WTC11 (cell line): ENCODE measurements at regions not wholly inside any gene's neighbourhood (a gene's known extent, or its start where the extent isn't known, plus 50 kb on each side); places are given as distances from the start of the nearest gene placed in this dataset.

Source experiments
- ATAC-seq: fragments of 200-7000 bp; cut with Tn5 transposase; 2 replicates; pipeline ENCODE4 v1.10.0; 2021; ENCODE audit warnings: mild to moderate bottlenecking, moderate library complexity
- CTCF ChIA-PET: fragments of 300-600 bp; sonication (Branson Sonifier 250); formaldehyde crosslinking; loops from one replicate; lab custom pipeline; 2021; ENCODE audit warnings: antibody characterized with exemption; lab: Charles Lee
- POLR2A ChIA-PET: fragments of 350-600 bp; sonication (Branson Sonifier 250); formaldehyde crosslinking; loops from one replicate; lab custom pipeline; 2021; ENCODE audit warnings: antibody characterized with exemption; lab: Charles Lee
- DNase-seq: peaks from one replicate; pipeline ENCODE4 v3.0.0; 2021; ENCODE audit warnings: low spot score
- H3K27ac Mint-ChIP-seq: 2 replicates; pipeline ENCODE4 v1.8.0; 2021; ENCODE audit warnings: mixed read lengths
- H3K27me3 Mint-ChIP-seq: 2 replicates; pipeline ENCODE4 v1.8.0; 2021; ENCODE audit warnings: low read depth, mild to moderate bottlenecking, moderate library complexity, mixed read lengths
- H3K36me3 Mint-ChIP-seq: 2 replicates; pipeline ENCODE4 v1.8.0; 2021; ENCODE audit warnings: mixed read lengths
- H3K4me1 Mint-ChIP-seq: 2 replicates; pipeline ENCODE4 v1.8.0; 2022; ENCODE audit warnings: mixed read lengths
- H3K4me3 Mint-ChIP-seq: 2 replicates; pipeline ENCODE4 v1.8.0; 2021; ENCODE audit warnings: mild to moderate bottlenecking, moderate library complexity, mixed read lengths
- H3K9me3 Mint-ChIP-seq: 2 replicates; pipeline ENCODE4 v1.8.0; 2021; ENCODE audit warnings: mixed read lengths
- ATF2 ChIP-seq: sonication (generic); formaldehyde crosslinking; IDR thresholded peaks from 2 replicates; pipeline ENCODE4 v1.8.1; 2022; ENCODE audit warnings: low read depth, missing genetic modification reagents, borderline replicate concordance
- ATF3 ChIP-seq: sonication (generic); formaldehyde crosslinking; conservative IDR thresholded peaks from 2 replicates; pipeline ENCODE4 v1.8.1; 2022; ENCODE audit warnings: mild to moderate bottlenecking, missing genetic modification reagents
- CBFB ChIP-seq: sonication (generic); formaldehyde crosslinking; IDR thresholded peaks from 2 replicates; pipeline ENCODE4 v1.8.1; 2022; ENCODE audit warnings: mild to moderate bottlenecking, low read depth, missing genetic modification reagents
- E2F1 ChIP-seq: sonication (generic); formaldehyde crosslinking; IDR thresholded peaks from 2 replicates; pipeline ENCODE4 v1.8.0; 2022; ENCODE audit warnings: mild to moderate bottlenecking, missing genetic modification reagents
- ERG ChIP-seq: fragments of 250-450 bp; sonication (Bioruptor Pico); IDR thresholded peaks from 2 replicates; pipeline ENCODE4 v1.8.0; 2021; ENCODE audit warnings: mild to moderate bottlenecking
- FOXP1 ChIP-seq: sonication (generic); formaldehyde crosslinking; IDR thresholded peaks from 2 replicates; pipeline ENCODE4 v1.8.0; 2022; ENCODE audit warnings: missing genetic modification reagents, mild to moderate bottlenecking, moderate library complexity, borderline replicate concordance
- FOXP4 ChIP-seq: sonication (generic); formaldehyde crosslinking; IDR thresholded peaks from 2 replicates; pipeline ENCODE4 v1.8.0; 2022; ENCODE audit warnings: mild to moderate bottlenecking, missing genetic modification reagents
- HMGXB4 ChIP-seq: sonication (generic); formaldehyde crosslinking; IDR thresholded peaks from 2 replicates; pipeline ENCODE4 v1.8.1; 2023; ENCODE audit warnings: mild to moderate bottlenecking, moderate library complexity, missing genetic modification reagents
- MLX ChIP-seq: sonication (generic); formaldehyde crosslinking; IDR thresholded peaks from 2 replicates; pipeline ENCODE4 v1.8.1; 2023; ENCODE audit warnings: mild to moderate bottlenecking, missing genetic modification reagents, moderate library complexity
- NR1H2 ChIP-seq: sonication (generic); formaldehyde crosslinking; IDR thresholded peaks from 2 replicates; pipeline ENCODE4 v1.9.0; 2021; ENCODE audit warnings: mild to moderate bottlenecking, moderate library complexity, missing genetic modification reagents
- NR3C1 ChIP-seq: sonication (generic); formaldehyde crosslinking; conservative IDR thresholded peaks from 2 replicates; pipeline ENCODE4 v1.8.1; 2023; ENCODE audit warnings: low read depth, mild to moderate bottlenecking, missing genetic modification reagents
- OVOL2 ChIP-seq: fragments of 250-450 bp; sonication (Bioruptor Pico); IDR thresholded peaks from 2 replicates; pipeline ENCODE4 v1.9.0; 2021; ENCODE audit warnings: mild to moderate bottlenecking, borderline replicate concordance
- RELA ChIP-seq: sonication (generic); formaldehyde crosslinking; IDR thresholded peaks from 2 replicates; pipeline ENCODE4 v1.8.1; 2022; ENCODE audit warnings: missing genetic modification reagents, mild to moderate bottlenecking, borderline replicate concordance
- TEAD1 ChIP-seq: sonication (generic); formaldehyde crosslinking; IDR thresholded peaks from 2 replicates; pipeline ENCODE4 v1.8.0; 2022; ENCODE audit warnings: mild to moderate bottlenecking, missing genetic modification reagents
- USF1 ChIP-seq: sonication (generic); formaldehyde crosslinking; IDR thresholded peaks from 2 replicates; pipeline ENCODE4 v1.8.0; 2022; ENCODE audit warnings: mild to moderate bottlenecking, missing genetic modification reagents
- ZNF512 ChIP-seq: sonication (generic); formaldehyde crosslinking; IDR thresholded peaks from 2 replicates; pipeline ENCODE4 v1.8.1; 2022; ENCODE audit warnings: missing genetic modification reagents, borderline replicate concordance
- ZNF671 ChIP-seq: fragments of 250-450 bp; sonication (Bioruptor Pico); IDR thresholded peaks from 2 replicates; pipeline ENCODE4 v1.8.0; 2021; ENCODE audit warnings: mild to moderate bottlenecking

- TF ChIP-seq FOXP4 (CRISPR knock-in tag) (no peak), MLX (no peak), CBFB (no peak), ZNF512 (CRISPR knock-in tag) (no peak), NR1H2 (CRISPR knock-in tag) (no peak), USF1 (no peak), ATF3 (CRISPR knock-in tag) (no peak)
Measured at GRCh38 chr4:43758836-43759235, 689.8 kb downstream of the KCTD8 start (continued).

- DNase-seq (no peak), ATAC-seq (peak; percentile 41; the same call in 1 of the 2 replicates)
- ChIA-PET POLR2A (no interaction called here), CTCF (no interaction called here)
- H3K27ac Mint-ChIP-seq = no peak overlapping the region
- H3K4me1 Mint-ChIP-seq = no peaks in the 10 kb centered on the region
- H3K4me3 Mint-ChIP-seq = no peak overlapping the region
- H3K27me3 Mint-ChIP-seq = no peaks in the 10 kb centered on the region
- H3K36me3 Mint-ChIP-seq = no peaks in the 10 kb centered on the region
- H3K9me3 Mint-ChIP-seq = peaks cover 11% of the 10 kb centered on the region
- TF ChIP-seq TEAD1 = no peak
- TF ChIP-seq OVOL2 = no peak
- no peak for TF ChIP-seq ATF2 (CRISPR knock-in tag)
- no peak for TF ChIP-seq E2F1 (CRISPR knock-in tag)
- TF ChIP-seq RELA = no peak
- TF ChIP-seq NR3C1 (CRISPR knock-in tag) = no peak
- no peak for TF ChIP-seq HMGXB4
- no peak for TF ChIP-seq ERG (CRISPR knock-in tag)
- no peak for TF ChIP-seq FOXP1
- TF ChIP-seq ZNF671 (CRISPR knock-in tag) = no peak
Measured at GRCh38 chr4:43763029-43763610, 685.5 kb downstream of the KCTD8 start.
